Liver (tissue), 3 donors: ENCODE measurements at regions not wholly inside any gene's neighbourhood (a gene's known extent, or its start where the extent isn't known, plus 50 kb on each side); places are given as distances from the start of the nearest gene placed in this dataset.
A peak's percentile ranks its signal among the peaks of the same experiment; 100 is the strongest.

Experiments used
- EGR1 ChIP-seq, 2 donors: IDR thresholded peaks; 2 replicates each; pipeline ENCODE4 v1.6.1; 2016 to 2018; ENCODE audit warnings: antibody characterized with exemption in 2 of 2, low read depth in 2 of 2
- RAD21 ChIP-seq, 2 donors: IDR thresholded peaks; 2 replicates each; pipeline ENCODE4 v1.6.1; 2016; ENCODE audit warnings: antibody characterized with exemption in 2 of 2, mild to moderate bottlenecking in 2 of 2
- SP1 ChIP-seq: IDR thresholded peaks from 2 replicates; pipeline ENCODE4 v1.6.1; 2018; ENCODE audit warnings: antibody characterized with exemption, mild to moderate bottlenecking
- TAF1 ChIP-seq: conservative IDR thresholded peaks from 2 replicates; pipeline ENCODE4 v1.6.1; 2016; ENCODE audit warnings: antibody characterized with exemption, mild to moderate bottlenecking
- YY1 ChIP-seq: IDR thresholded peaks from 2 replicates; pipeline ENCODE4 v1.6.1; 2016; ENCODE audit warnings: antibody characterized with exemption, mild to moderate bottlenecking
- TF ChIP-seq, protein P1 (sequence below): fragments of 150-350 bp; IDR thresholded peaks from 2 replicates; pipeline ENCODE4 v1.5.1; 2017; ENCODE audit warnings: improper control_type of control experiment, low read depth, low read length; ENCODE audit not compliant: missing input control
- TF ChIP-seq, protein P2 (sequence below): IDR thresholded peaks from 2 replicates; pipeline ENCODE4 v1.6.1; 2016; ENCODE audit warnings: antibody characterized with exemption
- donor health status: healthy.
- donor health status: healthy.

DNA sequence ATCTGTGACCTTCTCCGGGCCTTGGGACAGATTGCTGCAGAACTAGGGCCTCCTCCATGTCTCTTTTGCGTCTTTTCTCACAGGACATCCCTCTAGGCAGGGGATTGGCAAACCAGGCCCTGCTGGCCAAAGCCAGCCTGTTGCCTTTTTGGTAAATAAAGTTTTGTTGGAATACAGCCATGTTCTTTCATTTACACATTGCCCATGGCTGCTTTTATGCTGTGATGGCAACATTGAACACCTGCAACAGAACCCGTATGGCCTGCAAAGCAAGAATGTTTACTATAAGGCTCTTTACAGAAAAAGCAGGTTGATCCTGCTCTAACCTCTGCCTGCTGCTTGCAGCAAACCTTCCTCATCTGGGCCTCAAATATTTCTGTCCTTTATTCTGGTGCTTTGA lies 56.8 kb upstream of the B3GAT1 start:
- TF ChIP-seq, protein P1, sequence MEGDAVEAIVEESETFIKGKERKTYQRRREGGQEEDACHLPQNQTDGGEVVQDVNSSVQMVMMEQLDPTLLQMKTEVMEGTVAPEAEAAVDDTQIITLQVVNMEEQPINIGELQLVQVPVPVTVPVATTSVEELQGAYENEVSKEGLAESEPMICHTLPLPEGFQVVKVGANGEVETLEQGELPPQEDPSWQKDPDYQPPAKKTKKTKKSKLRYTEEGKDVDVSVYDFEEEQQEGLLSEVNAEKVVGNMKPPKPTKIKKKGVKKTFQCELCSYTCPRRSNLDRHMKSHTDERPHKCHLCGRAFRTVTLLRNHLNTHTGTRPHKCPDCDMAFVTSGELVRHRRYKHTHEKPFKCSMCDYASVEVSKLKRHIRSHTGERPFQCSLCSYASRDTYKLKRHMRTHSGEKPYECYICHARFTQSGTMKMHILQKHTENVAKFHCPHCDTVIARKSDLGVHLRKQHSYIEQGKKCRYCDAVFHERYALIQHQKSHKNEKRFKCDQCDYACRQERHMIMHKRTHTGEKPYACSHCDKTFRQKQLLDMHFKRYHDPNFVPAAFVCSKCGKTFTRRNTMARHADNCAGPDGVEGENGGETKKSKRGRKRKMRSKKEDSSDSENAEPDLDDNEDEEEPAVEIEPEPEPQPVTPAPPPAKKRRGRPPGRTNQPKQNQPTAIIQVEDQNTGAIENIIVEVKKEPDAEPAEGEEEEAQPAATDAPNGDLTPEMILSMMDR = no peak
- no peak for TF ChIP-seq TAF1
- peak; percentile 47 for TF ChIP-seq YY1
- no peak for TF ChIP-seq RAD21 (IDR thresholded peaks at IDR 0.05)
- TF ChIP-seq EGR1 (IDR thresholded peaks at IDR 0.05; ENCODE audit: low read depth in 2 of 2) = no peak
- TF ChIP-seq, protein P2, sequence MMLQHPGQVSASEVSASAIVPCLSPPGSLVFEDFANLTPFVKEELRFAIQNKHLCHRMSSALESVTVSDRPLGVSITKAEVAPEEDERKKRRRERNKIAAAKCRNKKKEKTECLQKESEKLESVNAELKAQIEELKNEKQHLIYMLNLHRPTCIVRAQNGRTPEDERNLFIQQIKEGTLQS = no peak
- TF ChIP-seq SP1 = no peak
